K562 (cell line): ENCODE measurements at regions not wholly inside any gene's neighbourhood (a gene's known extent, or its start where the extent isn't known, plus 50 kb on each side); places are given as distances from the start of the nearest gene placed in this dataset.

Experiments used
- CBX8 ChIP-seq: fragments of 200-600 bp; sonication (generic); IDR thresholded peaks from 2 replicates; pipeline ENCODE4 v1.6.1; 2012; ENCODE audit warnings: borderline replicate concordance, mixed run types, low read depth, mild to moderate bottlenecking, moderate library complexity, mixed read lengths, low read length, control low read depth, inconsistent platforms; ENCODE audit not compliant: poor library complexity, severe bottlenecking; ENCODE audit errors: extremely low read depth
- CEBPB ChIP-seq: fragments of 450-650 bp; IDR thresholded peaks from 2 replicates; pipeline ENCODE4 v1.6.1; 2016; ENCODE audit warnings: missing genetic modification characterization, missing compliant biosample characterization
- ELK1 ChIP-seq: sonication (generic); formaldehyde crosslinking; IDR thresholded peaks from 2 replicates; pipeline ENCODE4 v1.8.1; 2022; ENCODE audit warnings: missing genetic modification reagents
- ESRRA ChIP-seq: fragments of 450-650 bp; IDR thresholded peaks from 2 replicates; pipeline ENCODE4 v1.6.1; 2014; ENCODE audit warnings: low read depth, mild to moderate bottlenecking, moderate library complexity, borderline replicate concordance
- KAT8 ChIP-seq: fragments of 450-650 bp; IDR thresholded peaks from 2 replicates; pipeline ENCODE4 v1.6.1; 2016; ENCODE audit warnings: low read depth, mild to moderate bottlenecking
- MAFK ChIP-seq: IDR thresholded peaks from 2 replicates; pipeline ENCODE4 v1.6.1; 2011; ENCODE audit warnings: low read length, improper control_type of control experiment
- MEF2A ChIP-seq: IDR thresholded peaks from 2 replicates; pipeline ENCODE4 v1.6.1; 2011; ENCODE audit warnings: low read depth, mild to moderate bottlenecking, low read length, moderate library complexity; ENCODE audit not compliant: control insufficient read depth
- NR3C1 ChIP-seq: sonication (generic); formaldehyde crosslinking; IDR thresholded peaks from 2 replicates; pipeline ENCODE4 v1.8.1; 2022; ENCODE audit warnings: missing genetic modification reagents
- PRPF4 ChIP-seq: fragments of 200-400 bp; formaldehyde crosslinking; IDR thresholded peaks from one replicate; pipeline ENCODE4 v1.6.1; 2017; ENCODE audit warnings: low read length, low read depth, mild to moderate bottlenecking; ENCODE audit not compliant: insufficient read depth, poor library complexity, severe bottlenecking
- SIX5 ChIP-seq, 2 experiments: IDR thresholded peaks; 2 replicates each; pipeline ENCODE4 v1.6.1; 2011; ENCODE audit warnings: low read length in 2 of 2, borderline replicate concordance in 1 of 2, low read depth in 1 of 2, mild to moderate bottlenecking in 1 of 2, moderate library complexity in 1 of 2; ENCODE audit not compliant: insufficient read depth in 1 of 2
- SNIP1 ChIP-seq: fragments of 450-650 bp; IDR thresholded peaks from 2 replicates; pipeline ENCODE4 v1.7.1; 2017; ENCODE audit warnings: low read depth, mild to moderate bottlenecking
- THAP7 ChIP-seq: fragments of 250-450 bp; sonication (Bioruptor Pico); IDR thresholded peaks from 2 replicates; pipeline ENCODE4 v1.5.0; 2021
- TSC22D4 ChIP-seq: fragments of 450-650 bp; IDR thresholded peaks from 2 replicates; pipeline ENCODE4 v1.6.1; 2016; ENCODE audit warnings: missing genetic modification characterization, missing biosample characterization, control low read depth
- XRCC3 ChIP-seq: fragments of 450-650 bp; IDR thresholded peaks from 2 replicates; pipeline ENCODE4 v1.6.1; 2017; ENCODE audit warnings: mild to moderate bottlenecking, moderate library complexity
- ZBTB8A ChIP-seq: fragments of 450-650 bp; IDR thresholded peaks from 2 replicates; pipeline ENCODE4 v1.6.1; 2018; ENCODE audit warnings: mild to moderate bottlenecking, moderate library complexity; ENCODE audit not compliant: partially characterized antibody
- ZNF316 ChIP-seq: fragments of 450-650 bp; IDR thresholded peaks from 2 replicates; pipeline ENCODE4 v1.6.1; 2016
- ZNF41 ChIP-seq: fragments of 250-450 bp; sonication (Bioruptor Pico); conservative IDR thresholded peaks from 2 replicates; pipeline ENCODE4 v1.4.0; 2020; ENCODE audit warnings: mild to moderate bottlenecking
- ZNF766 ChIP-seq: fragments of 200-800 bp; sonication (Bioruptor generic); conservative IDR thresholded peaks from 2 replicates; pipeline ENCODE4 v1.6.1; 2016; ENCODE audit warnings: missing genetic modification characterization, missing compliant biosample characterization
- TF ChIP-seq, protein P1 (sequence below): fragments of 250-450 bp; sonication (Bioruptor Pico); IDR thresholded peaks from 2 replicates; pipeline ENCODE4 v1.4.0; 2020
- TF ChIP-seq, protein P2 (sequence below): fragments of 450-650 bp; IDR thresholded peaks from 2 replicates; pipeline ENCODE4 v1.6.1; 2016; ENCODE audit warnings: missing biosample characterization, missing genetic modification characterization
- TF ChIP-seq, protein P3 (sequence below): fragments of 250-450 bp; sonication (Bioruptor Pico); IDR thresholded peaks from 2 replicates; pipeline ENCODE4 v1.4.0; 2020; ENCODE audit warnings: mild to moderate bottlenecking, moderate library complexity, borderline replicate concordance

- TF ChIP-seq MAFK (0 out of 2 replicates have a peak, but pooled peaks have one; percentile 7), ELK1 (CRISPR knock-in tag) (no peak), ZBTB8A (no peak), ESRRA (no peak), ZNF316 (peak; percentile 21; the same call in 1 of the 2 replicates), KAT8 (no peak), TSC22D4 (tag) (no peak), THAP7 (CRISPR knock-in tag) (no peak), ZNF766 (CRISPR knock-in tag) (no peak), SIX5 (IDR thresholded peaks at IDR 0.05; ENCODE audit: borderline replicate concordance in 1 of 2, insufficient read depth in 1 of 2, low read depth in 1 of 2, low read length in 2 of 2) (no peak), SNIP1 (no peak), ZNF41 (no peak), CEBPB (tag) (no peak), PRPF4 (no peak), XRCC3 (no peak), MEF2A (no peak), NR3C1 (CRISPR knock-in tag) (no peak), CBX8 (no peak)
- TF ChIP-seq, protein P1, sequence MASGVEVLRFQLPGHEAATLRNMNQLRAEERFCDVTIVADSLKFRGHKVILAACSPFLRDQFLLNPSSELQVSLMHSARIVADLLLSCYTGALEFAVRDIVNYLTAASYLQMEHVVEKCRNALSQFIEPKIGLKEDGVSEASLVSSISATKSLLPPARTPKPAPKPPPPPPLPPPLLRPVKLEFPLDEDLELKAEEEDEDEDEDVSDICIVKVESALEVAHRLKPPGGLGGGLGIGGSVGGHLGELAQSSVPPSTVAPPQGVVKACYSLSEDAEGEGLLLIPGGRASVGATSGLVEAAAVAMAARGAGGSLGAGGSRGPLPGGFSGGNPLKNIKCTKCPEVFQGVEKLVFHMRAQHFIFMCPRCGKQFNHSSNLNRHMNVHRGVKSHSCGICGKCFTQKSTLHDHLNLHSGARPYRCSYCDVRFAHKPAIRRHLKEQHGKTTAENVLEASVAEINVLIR (CRISPR knock-in tag), result no peak
- TF ChIP-seq, protein P2, sequence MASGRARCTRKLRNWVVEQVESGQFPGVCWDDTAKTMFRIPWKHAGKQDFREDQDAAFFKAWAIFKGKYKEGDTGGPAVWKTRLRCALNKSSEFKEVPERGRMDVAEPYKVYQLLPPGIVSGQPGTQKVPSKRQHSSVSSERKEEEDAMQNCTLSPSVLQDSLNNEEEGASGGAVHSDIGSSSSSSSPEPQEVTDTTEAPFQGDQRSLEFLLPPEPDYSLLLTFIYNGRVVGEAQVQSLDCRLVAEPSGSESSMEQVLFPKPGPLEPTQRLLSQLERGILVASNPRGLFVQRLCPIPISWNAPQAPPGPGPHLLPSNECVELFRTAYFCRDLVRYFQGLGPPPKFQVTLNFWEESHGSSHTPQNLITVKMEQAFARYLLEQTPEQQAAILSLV (tag), result no peak
- TF ChIP-seq, protein P3, sequence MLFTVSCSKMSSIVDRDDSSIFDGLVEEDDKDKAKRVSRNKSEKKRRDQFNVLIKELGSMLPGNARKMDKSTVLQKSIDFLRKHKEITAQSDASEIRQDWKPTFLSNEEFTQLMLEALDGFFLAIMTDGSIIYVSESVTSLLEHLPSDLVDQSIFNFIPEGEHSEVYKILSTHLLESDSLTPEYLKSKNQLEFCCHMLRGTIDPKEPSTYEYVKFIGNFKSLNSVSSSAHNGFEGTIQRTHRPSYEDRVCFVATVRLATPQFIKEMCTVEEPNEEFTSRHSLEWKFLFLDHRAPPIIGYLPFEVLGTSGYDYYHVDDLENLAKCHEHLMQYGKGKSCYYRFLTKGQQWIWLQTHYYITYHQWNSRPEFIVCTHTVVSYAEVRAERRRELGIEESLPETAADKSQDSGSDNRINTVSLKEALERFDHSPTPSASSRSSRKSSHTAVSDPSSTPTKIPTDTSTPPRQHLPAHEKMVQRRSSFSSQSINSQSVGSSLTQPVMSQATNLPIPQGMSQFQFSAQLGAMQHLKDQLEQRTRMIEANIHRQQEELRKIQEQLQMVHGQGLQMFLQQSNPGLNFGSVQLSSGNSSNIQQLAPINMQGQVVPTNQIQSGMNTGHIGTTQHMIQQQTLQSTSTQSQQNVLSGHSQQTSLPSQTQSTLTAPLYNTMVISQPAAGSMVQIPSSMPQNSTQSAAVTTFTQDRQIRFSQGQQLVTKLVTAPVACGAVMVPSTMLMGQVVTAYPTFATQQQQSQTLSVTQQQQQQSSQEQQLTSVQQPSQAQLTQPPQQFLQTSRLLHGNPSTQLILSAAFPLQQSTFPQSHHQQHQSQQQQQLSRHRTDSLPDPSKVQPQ (CRISPR knock-in tag), result no peak
These were observed 59.1 kb downstream of the CEP43 start (continued) for GRCh38 chr6:167058261-167058660.
